WTC11 (cell line): ENCODE measurements at regions not wholly inside any gene's neighbourhood (a gene's known extent, or its start where the extent isn't known, plus 50 kb on each side); places are given as distances from the start of the nearest gene placed in this dataset.

Experiments used
- CBFB ChIP-seq: sonication (generic); formaldehyde crosslinking; IDR thresholded peaks from 2 replicates; pipeline ENCODE4 v1.8.1; 2022; ENCODE audit warnings: mild to moderate bottlenecking, low read depth, missing genetic modification reagents
- CTCF ChIP-seq: fragments of 200-600 bp; IDR thresholded peaks from 2 replicates; pipeline ENCODE4 v1.8.0; 2022; ENCODE audit warnings: antibody characterized with exemption
- ETV6 ChIP-seq: sonication (generic); formaldehyde crosslinking; IDR thresholded peaks from 2 replicates; pipeline ENCODE4 v1.8.1; 2022; ENCODE audit warnings: mild to moderate bottlenecking, missing genetic modification reagents
- KAT7 ChIP-seq: sonication (generic); formaldehyde crosslinking; IDR thresholded peaks from 2 replicates; pipeline ENCODE4 v1.8.1; 2023; ENCODE audit warnings: missing genetic modification reagents, mild to moderate bottlenecking, borderline replicate concordance
- ZBTB21 ChIP-seq: sonication (generic); formaldehyde crosslinking; IDR thresholded peaks from 2 replicates; pipeline ENCODE4 v1.8.1; 2023; ENCODE audit warnings: mild to moderate bottlenecking, missing genetic modification reagents, borderline replicate concordance
- ZNF232 ChIP-seq: sonication (generic); formaldehyde crosslinking; IDR thresholded peaks from 2 replicates; pipeline ENCODE4 v1.8.0; 2022; ENCODE audit warnings: mild to moderate bottlenecking, missing genetic modification reagents

GRCh38 chr5:17879276-17879675, 245.0 kb downstream of the TAF11L14 start:
- no peak for TF ChIP-seq CTCF
- TF ChIP-seq ETV6 (CRISPR knock-in tag): no peak
- no peak for TF ChIP-seq CBFB (CRISPR knock-in tag)
- no peak for TF ChIP-seq ZBTB21 (CRISPR knock-in tag)
- TF ChIP-seq ZNF232 (CRISPR knock-in tag): no peak
- TF ChIP-seq KAT7 (CRISPR knock-in tag): no peak
